Suprapubic skin (tissue), 4 donors: ENCODE measurements at regions not wholly inside any gene's neighbourhood (a gene's known extent, or its start where the extent isn't known, plus 50 kb on each side); places are given as distances from the start of the nearest gene placed in this dataset.

ENCODE experiments used
- DNase-seq, 2 donors: peaks; one replicate each; pipeline ENCODE4 v3.0.0-alpha.2; 2019; ENCODE audit warnings: low spot score in 2 of 2
- H3K27ac ChIP-seq: fragments of 200-600 bp; sonication (generic); one replicate; pipeline ENCODE4 v1.5.1; 2019
- H3K27me3 ChIP-seq: fragments of 200-600 bp; sonication (generic); one replicate; pipeline ENCODE4 v1.5.1; 2019
- H3K36me3 ChIP-seq: fragments of 200-600 bp; sonication (generic); one replicate; pipeline ENCODE4 v1.5.1; 2019
- H3K4me1 ChIP-seq: fragments of 200-600 bp; sonication (generic); one replicate; pipeline ENCODE4 v1.5.1; 2019
- H3K4me3 ChIP-seq: fragments of 200-600 bp; sonication (generic); one replicate; pipeline ENCODE4 v1.5.1; 2019; ENCODE audit warnings: mild to moderate bottlenecking
- H3K9me3 ChIP-seq: fragments of 200-600 bp; sonication (generic); one replicate; pipeline ENCODE4 v1.5.1; 2019
- CTCF ChIP-seq, 2 donors: fragments of 200-600 bp in 1 of 2; fragments of 450-650 bp in 1 of 2; sonication (generic) in 1 of 2; IDR thresholded peaks; one replicate each; pipeline ENCODE4 v1.5.1; 2016 to 2019; ENCODE audit warnings: antibody characterized with exemption in 2 of 2, mild to moderate bottlenecking in 1 of 2, moderate library complexity in 1 of 2
- EP300 ChIP-seq: sonication (generic); formaldehyde crosslinking; IDR thresholded peaks from one replicate; pipeline ENCODE4 v1.6.1; 2017; ENCODE audit warnings: antibody characterized with exemption
- POLR2A ChIP-seq, 2 donors: fragments of 450-650 bp; IDR thresholded peaks; one replicate each; pipeline ENCODE4 v1.6.1; 2017; ENCODE audit warnings: antibody characterized with exemption in 2 of 2, mild to moderate bottlenecking in 2 of 2, moderate library complexity in 2 of 2
- POLR2AphosphoS5 ChIP-seq, 3 donors: sonication (generic); formaldehyde crosslinking; IDR thresholded peaks; one replicate each; pipeline ENCODE4 v1.6.1; 2017; ENCODE audit warnings: antibody characterized with exemption in 3 of 3
- WGBS: methylation state at CpG from one replicate; pipeline ENCODE4 v1.1.5; 2018; 5-methylcytosine and 5-hydroxymethylcytosine counted together

GRCh38 chr12:22916241-22916640 lies 291.3 kb downstream of the ETNK1 start:
- 62% methylated on average over 4 of the region's 4 CpGs for WGBS
- TF ChIP-seq CTCF (IDR thresholded peaks at IDR 0.05) (no peak), POLR2A (IDR thresholded peaks at IDR 0.05) (no peak), EP300 (no peak), POLR2AphosphoS5 (IDR thresholded peaks at IDR 0.05) (no peak)
- Histone ChIP-seq H3K36me3 (no peaks in the 10 kb centered on the region), H3K27me3 (no peaks in the 10 kb centered on the region), H3K9me3 (no peaks in the 10 kb centered on the region), H3K27ac (no peak overlapping the region), H3K4me3 (no peak overlapping the region), H3K4me1 (no peaks in the 10 kb centered on the region)
- DNase-seq = no peak

- Histone ChIP-seq H3K4me1 (no peaks in the 10 kb centered on the region), H3K9me3 (no peaks in the 10 kb centered on the region), H3K27ac (no peak overlapping the region), H3K36me3 (no peaks in the 10 kb centered on the region), H3K27me3 (no peaks in the 10 kb centered on the region), H3K4me3 (no peak overlapping the region)
- no peak for TF ChIP-seq POLR2A (IDR thresholded peaks at IDR 0.05)
- TF ChIP-seq CTCF (IDR thresholded peaks at IDR 0.05) = no peak
- TF ChIP-seq POLR2AphosphoS5 (IDR thresholded peaks at IDR 0.05) = no peak
- TF ChIP-seq EP300 = no peak
- WGBS = 43% methylated on average over 4 of the region's 4 CpGs
- no peak for DNase-seq
These were observed 291.8 kb downstream of the ETNK1 start for GRCh38 chr12:22916815-22917214.

- Histone ChIP-seq H3K36me3 (no peaks in the 10 kb centered on the region), H3K4me3 (no peak overlapping the region), H3K27me3 (no peaks in the 10 kb centered on the region), H3K4me1 (no peaks in the 10 kb centered on the region), H3K27ac (no peak overlapping the region), H3K9me3 (no peaks in the 10 kb centered on the region)
- DNase-seq = no peak
- WGBS = 90% methylated on average over 3 of the region's 3 CpGs
- TF ChIP-seq POLR2A (IDR thresholded peaks at IDR 0.05) (no peak), CTCF (IDR thresholded peaks at IDR 0.05) (no peak), POLR2AphosphoS5 (IDR thresholded peaks at IDR 0.05) (no peak), EP300 (no peak)
These were observed 294.9 kb downstream of the ETNK1 start for GRCh38 chr12:22919883-22920282.

GRCh38 chr12:22923768-22924167 lies 298.8 kb downstream of the ETNK1 start:
- no peaks in the 10 kb centered on the region for H3K4me1 ChIP-seq
- H3K27me3 ChIP-seq = no peaks in the 10 kb centered on the region
- H3K9me3 ChIP-seq = no peaks in the 10 kb centered on the region
- TF ChIP-seq CTCF (IDR thresholded peaks at IDR 0.05) (no peak), POLR2AphosphoS5 (IDR thresholded peaks at IDR 0.05) (no peak), POLR2A (IDR thresholded peaks at IDR 0.05) (no peak), EP300 (no peak)
- 61% methylated on average over 2 of the region's 2 CpGs for WGBS
- no peak overlapping the region for H3K4me3 ChIP-seq
- no peaks in the 10 kb centered on the region for H3K36me3 ChIP-seq
- no peak overlapping the region for H3K27ac ChIP-seq
- DNase-seq = no peak

- TF ChIP-seq EP300 (no peak), POLR2AphosphoS5 (IDR thresholded peaks at IDR 0.05) (no peak), POLR2A (IDR thresholded peaks at IDR 0.05) (no peak), CTCF (IDR thresholded peaks at IDR 0.05) (no peak)
- Histone ChIP-seq H3K9me3 (no peaks in the 10 kb centered on the region), H3K27ac (no peak overlapping the region), H3K27me3 (no peaks in the 10 kb centered on the region), H3K4me3 (no peak overlapping the region), H3K4me1 (no peaks in the 10 kb centered on the region), H3K36me3 (no peaks in the 10 kb centered on the region)
- DNase-seq = no peak
- 92% methylated on average over 2 of the region's 2 CpGs for WGBS
These were observed 299.4 kb downstream of the ETNK1 start for GRCh38 chr12:22924391-22924790.
